Activated CD4-positive, alpha-beta T cell treated with anti-CD3 and anti-CD28 coated beads, Interleukin-2, amount 10 ng/mL, durations not matched to agents 7 days and 5 days (primary cell): ENCODE measurements at regions not wholly inside any gene's neighbourhood (a gene's known extent, or its start where the extent isn't known, plus 50 kb on each side); places are given as distances from the start of the nearest gene placed in this dataset.

Experiments used
- CTCF ChIA-PET: fragments of 350-600 bp; sonication (Branson Sonifier 250); formaldehyde crosslinking; loops from one replicate; lab custom pipeline; 2021; ENCODE audit warnings: antibody characterized with exemption; lab: Charles Lee
- POLR2A ChIA-PET: fragments of 350-600 bp; sonication (Branson Sonifier 250); formaldehyde crosslinking; loops from one replicate; lab custom pipeline; 2021; ENCODE audit warnings: antibody characterized with exemption; lab: Charles Lee
- DNase-seq: peaks from one replicate; pipeline ENCODE4 v3.0.0-alpha.2; 2020
- H3K27ac Mint-ChIP-seq: one replicate; pipeline ENCODE4 v1.8.0; 2021; ENCODE audit warnings: mild to moderate bottlenecking, moderate library complexity, mixed read lengths
- H3K27me3 Mint-ChIP-seq: one replicate; pipeline ENCODE4 v1.8.0; 2021; ENCODE audit warnings: mixed read lengths
- H3K36me3 Mint-ChIP-seq: one replicate; pipeline ENCODE4 v1.8.0; 2021; ENCODE audit warnings: low read depth, mixed read lengths
- H3K4me1 Mint-ChIP-seq: one replicate; pipeline ENCODE4 v1.8.0; 2021; ENCODE audit warnings: mixed read lengths
- H3K4me3 Mint-ChIP-seq: one replicate; pipeline ENCODE4 v1.8.0; 2021; ENCODE audit warnings: mild to moderate bottlenecking, moderate library complexity, mixed read lengths
- H3K9me3 Mint-ChIP-seq: one replicate; pipeline ENCODE4 v1.8.0; 2021; ENCODE audit warnings: mixed read lengths

DNA sequence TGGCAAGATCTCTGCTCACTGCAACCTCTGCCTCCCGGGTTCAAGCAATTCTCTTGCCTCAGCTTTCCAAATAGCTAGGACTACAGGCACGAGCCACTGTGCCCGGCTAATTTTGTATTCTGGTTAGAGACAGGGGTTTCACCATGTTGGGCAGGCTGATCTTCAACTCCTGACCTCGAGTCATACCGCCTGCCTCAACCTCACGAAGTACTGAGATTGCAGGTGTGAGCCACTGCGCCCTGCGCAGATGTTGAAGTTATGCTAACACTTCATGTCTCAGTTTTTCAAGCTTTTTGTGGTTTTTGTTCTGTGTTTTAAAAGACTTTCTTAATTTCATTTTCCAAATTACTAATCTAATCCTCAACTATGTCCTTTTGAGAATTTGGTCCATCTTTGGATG is 154.4 kb upstream of the TLL1 start:
- no peaks in the 10 kb centered on the region for H3K9me3 Mint-ChIP-seq
- no peaks in the 10 kb centered on the region for H3K4me1 Mint-ChIP-seq
- H3K27me3 Mint-ChIP-seq, result no peaks in the 10 kb centered on the region
- H3K27ac Mint-ChIP-seq, result no peak overlapping the region
- no peaks in the 10 kb centered on the region for H3K36me3 Mint-ChIP-seq
- DNase-seq, result no peak
- H3K4me3 Mint-ChIP-seq, result no peak overlapping the region
- ChIA-PET CTCF (no interaction called here), POLR2A (no interaction called here)

GRCh38 chr4:165720411-165721082 is 152.5 kb upstream of the TLL1 start:
- Mint-ChIP-seq H3K36me3 (no peaks in the 10 kb centered on the region), H3K9me3 (no peaks in the 10 kb centered on the region), H3K4me1 (no peaks in the 10 kb centered on the region), H3K27me3 (no peaks in the 10 kb centered on the region), H3K27ac (no peak overlapping the region), H3K4me3 (no peak overlapping the region)
- ChIA-PET POLR2A (no interaction called here), CTCF (no interaction called here)
- DNase-seq, result no peak

- DNase-seq, result no peak
- H3K9me3 Mint-ChIP-seq, result no peaks in the 10 kb centered on the region
- no peak overlapping the region for H3K4me3 Mint-ChIP-seq
- H3K36me3 Mint-ChIP-seq, result no peaks in the 10 kb centered on the region
- ChIA-PET POLR2A (no interaction called here), CTCF (no interaction called here)
- no peaks in the 10 kb centered on the region for H3K4me1 Mint-ChIP-seq
- H3K27me3 Mint-ChIP-seq, result no peaks in the 10 kb centered on the region
- no peak overlapping the region for H3K27ac Mint-ChIP-seq
Observed at GRCh38 chr4:165721815-165722214, 151.2 kb upstream of the TLL1 start.

- Mint-ChIP-seq H3K27me3 (no peaks in the 10 kb centered on the region), H3K27ac (no peak overlapping the region), H3K4me3 (no peak overlapping the region), H3K36me3 (no peaks in the 10 kb centered on the region), H3K9me3 (no peaks in the 10 kb centered on the region), H3K4me1 (no peaks in the 10 kb centered on the region)
- no peak for DNase-seq
- ChIA-PET CTCF (no interaction called here), POLR2A (no interaction called here)
Observed at GRCh38 chr4:165723051-165723795, 149.8 kb upstream of the TLL1 start.

DNA sequence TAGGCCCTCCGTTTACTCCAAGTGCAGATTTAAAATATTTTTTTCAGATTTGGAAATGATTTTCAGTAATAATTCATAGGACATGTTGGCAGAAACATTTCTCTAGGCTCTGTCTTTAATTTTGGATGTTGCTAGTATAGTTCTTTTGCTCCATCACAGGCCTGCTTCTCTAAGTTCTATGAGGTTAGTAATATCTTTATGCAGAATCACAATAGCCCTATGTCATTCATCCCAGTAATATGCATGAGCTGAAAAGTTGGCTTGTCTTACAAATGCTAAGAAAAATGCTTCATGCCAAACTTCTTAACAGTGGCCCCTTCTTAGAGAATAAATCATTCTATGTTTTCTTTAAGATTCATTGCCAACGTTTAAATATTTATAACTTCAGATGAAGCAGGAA is 148.3 kb upstream of the TLL1 start:
- H3K27me3 Mint-ChIP-seq, result no peaks in the 10 kb centered on the region
- CTCF ChIA-PET, result no interaction called here
- no peaks in the 10 kb centered on the region for H3K36me3 Mint-ChIP-seq
- no peak overlapping the region for H3K4me3 Mint-ChIP-seq
- no peak for DNase-seq
- POLR2A ChIA-PET, result no interaction called here
- H3K9me3 Mint-ChIP-seq, result no peaks in the 10 kb centered on the region
- no peaks in the 10 kb centered on the region for H3K4me1 Mint-ChIP-seq
- H3K27ac Mint-ChIP-seq, result no peak overlapping the region

DNA sequence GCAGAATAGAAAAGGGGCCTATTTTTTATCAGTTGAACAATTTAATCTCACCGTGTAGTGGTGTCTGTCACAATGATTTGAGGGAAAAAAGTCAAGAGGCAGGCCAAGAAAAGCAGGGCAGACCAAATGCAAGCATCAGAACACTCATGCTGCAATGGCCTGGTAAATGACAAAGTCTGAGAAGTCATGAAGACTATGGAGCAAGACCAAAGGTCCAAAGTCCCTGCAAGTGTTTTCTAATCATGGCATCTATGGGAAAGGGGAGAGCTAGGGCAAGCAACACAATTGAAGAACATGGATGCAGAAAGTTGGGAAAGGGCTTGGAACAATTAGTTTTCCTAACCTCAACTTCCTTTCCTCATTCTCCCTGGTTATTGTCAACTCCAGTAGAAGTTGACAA is 147.7 kb upstream of the TLL1 start:
- no peaks in the 10 kb centered on the region for H3K27me3 Mint-ChIP-seq
- H3K27ac Mint-ChIP-seq, result no peak overlapping the region
- H3K4me1 Mint-ChIP-seq, result no peaks in the 10 kb centered on the region
- no peaks in the 10 kb centered on the region for H3K36me3 Mint-ChIP-seq
- ChIA-PET POLR2A (no interaction called here), CTCF (no interaction called here)
- no peak overlapping the region for H3K4me3 Mint-ChIP-seq
- DNase-seq, result no peak
- H3K9me3 Mint-ChIP-seq, result no peaks in the 10 kb centered on the region

GRCh38 chr4:165726831-165727230 is 146.2 kb upstream of the TLL1 start:
- CTCF ChIA-PET, result no interaction called here
- Mint-ChIP-seq H3K27me3 (no peaks in the 10 kb centered on the region), H3K4me1 (no peaks in the 10 kb centered on the region), H3K9me3 (no peaks in the 10 kb centered on the region), H3K36me3 (no peaks in the 10 kb centered on the region), H3K4me3 (no peak overlapping the region), H3K27ac (no peak overlapping the region)
- POLR2A ChIA-PET, result no interaction called here
- DNase-seq, result no peak

DNA sequence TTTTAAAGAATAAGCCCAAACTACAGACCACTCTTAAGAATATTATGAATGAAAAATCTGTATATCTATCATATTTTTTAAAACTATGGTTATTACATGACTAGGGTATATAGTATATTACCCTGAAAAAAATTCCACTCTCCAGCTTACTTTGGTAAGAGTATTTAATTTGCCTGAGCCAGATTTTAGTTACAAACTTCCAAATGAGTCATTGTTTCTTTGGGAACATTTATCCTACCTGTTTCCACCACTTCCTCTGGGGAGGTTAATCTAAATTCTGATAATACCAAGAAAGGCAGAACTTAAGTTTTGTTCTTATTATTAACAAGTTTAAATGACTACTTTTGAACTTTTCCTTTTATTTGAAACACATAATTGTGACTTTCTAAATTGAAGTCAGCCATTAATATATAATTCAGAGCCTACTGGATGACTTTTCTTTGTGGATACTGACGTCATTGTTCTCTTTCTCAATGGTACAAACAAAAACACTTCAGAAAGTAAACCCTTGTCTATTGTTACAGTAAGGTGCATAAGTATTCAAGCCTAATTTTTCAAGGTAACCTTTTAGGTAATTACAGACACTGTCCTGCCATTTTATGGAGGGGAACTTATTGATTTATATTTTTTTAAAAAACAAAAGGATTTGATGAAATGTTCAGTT is 135.6 kb upstream of the TLL1 start:
- Mint-ChIP-seq H3K9me3 (no peaks in the 10 kb centered on the region), H3K27me3 (no peaks in the 10 kb centered on the region), H3K4me1 (no peaks in the 10 kb centered on the region), H3K4me3 (no peak overlapping the region), H3K36me3 (no peaks in the 10 kb centered on the region), H3K27ac (no peak overlapping the region)
- DNase-seq, result no peak
- POLR2A ChIA-PET, result no interaction called here
- CTCF ChIA-PET, result interaction anchor here (0.6 kb wide), 1 partner anchor 552 kb away, joined by 3 read pairs; no protein-coding TSS in a partner anchor

GRCh38 chr4:165738571-165738970 is 134.5 kb upstream of the TLL1 start:
- no peak overlapping the region for H3K4me3 Mint-ChIP-seq
- no peaks in the 10 kb centered on the region for H3K4me1 Mint-ChIP-seq
- H3K27ac Mint-ChIP-seq, result no peak overlapping the region
- no peaks in the 10 kb centered on the region for H3K27me3 Mint-ChIP-seq
- no peaks in the 10 kb centered on the region for H3K36me3 Mint-ChIP-seq
- H3K9me3 Mint-ChIP-seq, result no peaks in the 10 kb centered on the region
- ChIA-PET POLR2A (no interaction called here), CTCF (no interaction called here)
- no peak for DNase-seq

GRCh38 chr4:165740911-165741310 is 132.1 kb upstream of the TLL1 start:
- H3K27me3 Mint-ChIP-seq, result no peaks in the 10 kb centered on the region
- CTCF ChIA-PET, result no interaction called here

DNA sequence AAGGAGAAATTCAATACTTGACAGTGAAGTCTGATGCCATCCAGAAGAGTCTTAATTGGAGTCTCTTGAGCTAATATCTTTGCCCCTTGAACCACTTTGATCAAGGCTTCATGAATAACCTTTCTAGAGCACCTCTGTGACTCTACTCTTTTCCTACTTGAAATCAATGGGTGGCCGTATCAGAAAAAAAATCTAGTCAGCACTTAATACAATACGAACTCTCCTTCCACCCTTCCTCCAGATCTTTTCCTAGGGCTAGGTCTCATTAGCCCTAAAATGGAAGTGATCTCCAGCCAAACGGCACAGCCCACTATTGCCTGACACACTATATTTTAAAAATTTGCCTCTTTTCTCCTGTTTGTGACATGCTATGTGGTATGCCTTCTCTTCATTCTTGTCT is 129.6 kb upstream of the TLL1 start:
- DNase-seq, result no peak
- POLR2A ChIA-PET, result no interaction called here

More at GRCh38 chr4:165740911-165741310, 132.1 kb upstream of the TLL1 start:
- no peaks in the 10 kb centered on the region for H3K9me3 Mint-ChIP-seq
- no peak for DNase-seq
- no peaks in the 10 kb centered on the region for H3K36me3 Mint-ChIP-seq
- POLR2A ChIA-PET, result no interaction called here
- H3K4me1 Mint-ChIP-seq, result no peaks in the 10 kb centered on the region
- H3K4me3 Mint-ChIP-seq, result no peak overlapping the region
- no peak overlapping the region for H3K27ac Mint-ChIP-seq

GRCh38 chr4:165744370-165744769 is 128.7 kb upstream of the TLL1 start:
- Mint-ChIP-seq H3K9me3 (no peaks in the 10 kb centered on the region), H3K27me3 (no peaks in the 10 kb centered on the region), H3K4me3 (no peak overlapping the region), H3K27ac (no peak overlapping the region), H3K4me1 (no peaks in the 10 kb centered on the region), H3K36me3 (no peaks in the 10 kb centered on the region)
- ChIA-PET POLR2A (no interaction called here), CTCF (no interaction called here)
- no peak for DNase-seq

More for the DNA sequence above, 129.6 kb upstream of the TLL1 start:
- no peaks in the 10 kb centered on the region for H3K36me3 Mint-ChIP-seq
- no peak overlapping the region for H3K4me3 Mint-ChIP-seq
- H3K27me3 Mint-ChIP-seq, result no peaks in the 10 kb centered on the region
- H3K9me3 Mint-ChIP-seq, result no peaks in the 10 kb centered on the region
- no peak overlapping the region for H3K27ac Mint-ChIP-seq
- H3K4me1 Mint-ChIP-seq, result no peaks in the 10 kb centered on the region
- CTCF ChIA-PET, result no interaction called here

DNA sequence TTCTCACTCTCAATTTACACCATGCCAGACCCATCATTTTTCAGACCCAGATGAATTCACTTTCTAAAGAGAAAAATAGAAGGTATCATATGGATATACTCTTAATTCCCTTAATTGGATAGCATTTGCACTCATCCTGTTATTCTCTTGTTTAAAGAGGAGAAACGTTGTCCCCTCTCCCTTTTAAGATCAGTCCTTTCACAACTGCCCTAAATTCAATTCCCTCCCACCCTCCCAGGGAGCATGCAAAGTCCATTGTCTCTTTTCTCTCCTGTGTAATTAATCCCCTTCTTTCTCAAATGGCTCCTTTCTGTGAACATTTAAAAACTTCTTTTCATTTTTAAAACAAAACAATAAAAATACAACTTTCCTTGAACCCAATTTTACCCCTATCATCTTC is 124.7 kb upstream of the TLL1 start:
- ChIA-PET CTCF (no interaction called here), POLR2A (no interaction called here)
- Mint-ChIP-seq H3K9me3 (no peaks in the 10 kb centered on the region), H3K27me3 (no peaks in the 10 kb centered on the region), H3K36me3 (no peaks in the 10 kb centered on the region), H3K27ac (no peak overlapping the region), H3K4me1 (no peaks in the 10 kb centered on the region), H3K4me3 (no peak overlapping the region)
- no peak for DNase-seq
